Ovary (tissue), 3 donors: ENCODE measurements at regions not wholly inside any gene's neighbourhood (a gene's known extent, or its start where the extent isn't known, plus 50 kb on each side); places are given as distances from the start of the nearest gene placed in this dataset.

Source experiments
- EP300 ChIP-seq: sonication (generic); formaldehyde crosslinking; IDR thresholded peaks from one replicate; pipeline ENCODE4 v1.6.1; 2017; ENCODE audit warnings: antibody characterized with exemption
- POLR2A ChIP-seq: fragments of 450-650 bp; IDR thresholded peaks from one replicate; pipeline ENCODE4 v1.6.1; 2017; ENCODE audit warnings: antibody characterized with exemption, mild to moderate bottlenecking, moderate library complexity
- TF ChIP-seq, protein P1 (sequence below), 3 donors: fragments of 450-650 bp in 2 of 3; fragments of 200-600 bp in 1 of 3; IDR thresholded peaks; one replicate each; pipeline versions ENCODE4 v1.5.1 to v1.8.0; 2016 to 2022; ENCODE audit warnings: antibody characterized with exemption in 3 of 3, mild to moderate bottlenecking in 1 of 3
- donor health status: DM: no; HTN: no; CAD: no.

GRCh38 chr16:26688699-26689098 is 378.0 kb upstream of the C16orf82 start:
- TF ChIP-seq, protein P1, sequence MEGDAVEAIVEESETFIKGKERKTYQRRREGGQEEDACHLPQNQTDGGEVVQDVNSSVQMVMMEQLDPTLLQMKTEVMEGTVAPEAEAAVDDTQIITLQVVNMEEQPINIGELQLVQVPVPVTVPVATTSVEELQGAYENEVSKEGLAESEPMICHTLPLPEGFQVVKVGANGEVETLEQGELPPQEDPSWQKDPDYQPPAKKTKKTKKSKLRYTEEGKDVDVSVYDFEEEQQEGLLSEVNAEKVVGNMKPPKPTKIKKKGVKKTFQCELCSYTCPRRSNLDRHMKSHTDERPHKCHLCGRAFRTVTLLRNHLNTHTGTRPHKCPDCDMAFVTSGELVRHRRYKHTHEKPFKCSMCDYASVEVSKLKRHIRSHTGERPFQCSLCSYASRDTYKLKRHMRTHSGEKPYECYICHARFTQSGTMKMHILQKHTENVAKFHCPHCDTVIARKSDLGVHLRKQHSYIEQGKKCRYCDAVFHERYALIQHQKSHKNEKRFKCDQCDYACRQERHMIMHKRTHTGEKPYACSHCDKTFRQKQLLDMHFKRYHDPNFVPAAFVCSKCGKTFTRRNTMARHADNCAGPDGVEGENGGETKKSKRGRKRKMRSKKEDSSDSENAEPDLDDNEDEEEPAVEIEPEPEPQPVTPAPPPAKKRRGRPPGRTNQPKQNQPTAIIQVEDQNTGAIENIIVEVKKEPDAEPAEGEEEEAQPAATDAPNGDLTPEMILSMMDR (IDR thresholded peaks at IDR 0.05) = no peak
- TF ChIP-seq EP300 (no peak), POLR2A (no peak)
